ENCODE measurements at regions not wholly inside any gene's neighbourhood (a gene's known extent, or its start where the extent isn't known, plus 50 kb on each side); places are given as distances from the start of the nearest gene placed in this dataset.

GRCh38 chr10:3980144-3980543 is 195.1 kb upstream of the KLF6 start:
- no peak for DNase-seq (ENCODE audit: insufficient read length)
- no peak for FAIRE-seq
- TF ChIP-seq POLR2AphosphoS5 (IDR thresholded peaks at IDR 0.05; ENCODE audit: low read depth, low read length) (no peak), POLR2A (IDR thresholded peaks at IDR 0.05; ENCODE audit: low read depth, low read length) (no peak), TAF1 (IDR thresholded peaks at IDR 0.05; ENCODE audit: borderline replicate concordance, low read depth, low read length) (no peak)

- DNase-seq (ENCODE audit: insufficient read length): no peak
- TF ChIP-seq POLR2A (IDR thresholded peaks at IDR 0.05; ENCODE audit: low read depth, low read length) (no peak), POLR2AphosphoS5 (IDR thresholded peaks at IDR 0.05; ENCODE audit: low read depth, low read length) (no peak), TAF1 (IDR thresholded peaks at IDR 0.05; ENCODE audit: borderline replicate concordance, low read depth, low read length) (no peak)
- no peak for FAIRE-seq
These were observed 193.8 kb upstream of the KLF6 start for GRCh38 chr10:3978761-3979160.

GRCh38 chr10:3978174-3978573 is 193.2 kb upstream of the KLF6 start:
- DNase-seq (ENCODE audit: insufficient read length): no peak
- FAIRE-seq: no peak
- TF ChIP-seq POLR2AphosphoS5 (IDR thresholded peaks at IDR 0.05; ENCODE audit: low read depth, low read length): no peak
- no peak for TF ChIP-seq TAF1 (IDR thresholded peaks at IDR 0.05; ENCODE audit: borderline replicate concordance, low read depth, low read length)
- TF ChIP-seq POLR2A (IDR thresholded peaks at IDR 0.05; ENCODE audit: low read depth, low read length): no peak

DNA sequence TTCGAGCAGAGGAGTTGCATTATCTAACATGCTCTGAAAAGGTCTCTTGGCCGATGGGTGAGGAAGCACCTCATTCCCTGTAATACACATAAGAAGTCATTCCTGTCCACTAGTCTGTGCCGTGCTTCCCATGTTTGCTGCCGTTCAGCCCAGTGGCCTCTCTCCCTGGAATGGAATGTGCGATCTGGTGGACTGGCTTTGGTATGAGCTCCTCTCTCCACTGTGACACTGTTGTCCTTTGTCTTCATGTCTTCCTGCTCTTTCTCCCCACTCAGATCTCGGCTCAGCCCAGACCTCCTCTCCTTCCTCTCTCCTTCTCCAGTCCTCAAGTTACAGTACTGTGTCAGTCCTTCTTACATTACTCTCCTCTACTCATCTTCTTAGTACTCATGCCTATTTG is 192.8 kb upstream of the KLF6 start:
- TF ChIP-seq TAF1 (IDR thresholded peaks at IDR 0.05; ENCODE audit: borderline replicate concordance, low read depth, low read length) (no peak), POLR2A (IDR thresholded peaks at IDR 0.05; ENCODE audit: low read depth, low read length) (no peak), POLR2AphosphoS5 (IDR thresholded peaks at IDR 0.05; ENCODE audit: low read depth, low read length) (no peak)
- DNase-seq (ENCODE audit: insufficient read length) (no peak), FAIRE-seq (no peak)

GRCh38 chr10:3976718-3977117 is 191.7 kb upstream of the KLF6 start:
- DNase-seq (ENCODE audit: insufficient read length): no peak
- no peak for FAIRE-seq
- no peak for TF ChIP-seq TAF1 (IDR thresholded peaks at IDR 0.05; ENCODE audit: borderline replicate concordance, low read depth, low read length)
- no peak for TF ChIP-seq POLR2A (IDR thresholded peaks at IDR 0.05; ENCODE audit: low read depth, low read length)
- no peak for TF ChIP-seq POLR2AphosphoS5 (IDR thresholded peaks at IDR 0.05; ENCODE audit: low read depth, low read length)

GRCh38 chr10:3976171-3976570 is 191.2 kb upstream of the KLF6 start:
- TF ChIP-seq POLR2AphosphoS5 (IDR thresholded peaks at IDR 0.05; ENCODE audit: low read depth, low read length) (no peak), POLR2A (IDR thresholded peaks at IDR 0.05; ENCODE audit: low read depth, low read length) (no peak), TAF1 (IDR thresholded peaks at IDR 0.05; ENCODE audit: borderline replicate concordance, low read depth, low read length) (no peak)
- no peak for DNase-seq (ENCODE audit: insufficient read length)
- no peak for FAIRE-seq

DNA sequence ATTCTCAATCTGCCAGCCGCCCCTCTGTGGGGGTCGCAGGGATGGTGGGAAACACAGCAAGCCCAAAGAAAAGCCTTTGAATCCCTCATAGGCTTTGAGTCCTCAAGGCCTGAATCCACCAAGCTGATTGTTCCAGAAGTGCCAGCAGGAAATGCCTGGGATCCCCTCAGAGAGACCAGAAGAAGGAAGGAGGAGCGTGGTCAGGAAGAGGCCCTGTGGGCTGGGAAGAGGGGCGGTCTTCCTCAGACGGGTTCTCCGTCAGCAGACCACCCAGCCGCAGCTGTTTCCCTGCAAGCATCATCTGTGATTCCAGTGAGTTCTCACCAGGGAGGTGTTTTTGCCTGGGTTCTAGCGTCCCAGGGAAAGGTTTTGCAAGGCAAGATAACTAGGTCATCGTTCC is 190.0 kb upstream of the KLF6 start:
- TF ChIP-seq POLR2AphosphoS5 (IDR thresholded peaks at IDR 0.05; ENCODE audit: low read depth, low read length) (no peak), TAF1 (IDR thresholded peaks at IDR 0.05; ENCODE audit: borderline replicate concordance, low read depth, low read length) (no peak), POLR2A (IDR thresholded peaks at IDR 0.05; ENCODE audit: low read depth, low read length) (no peak)

DNA sequence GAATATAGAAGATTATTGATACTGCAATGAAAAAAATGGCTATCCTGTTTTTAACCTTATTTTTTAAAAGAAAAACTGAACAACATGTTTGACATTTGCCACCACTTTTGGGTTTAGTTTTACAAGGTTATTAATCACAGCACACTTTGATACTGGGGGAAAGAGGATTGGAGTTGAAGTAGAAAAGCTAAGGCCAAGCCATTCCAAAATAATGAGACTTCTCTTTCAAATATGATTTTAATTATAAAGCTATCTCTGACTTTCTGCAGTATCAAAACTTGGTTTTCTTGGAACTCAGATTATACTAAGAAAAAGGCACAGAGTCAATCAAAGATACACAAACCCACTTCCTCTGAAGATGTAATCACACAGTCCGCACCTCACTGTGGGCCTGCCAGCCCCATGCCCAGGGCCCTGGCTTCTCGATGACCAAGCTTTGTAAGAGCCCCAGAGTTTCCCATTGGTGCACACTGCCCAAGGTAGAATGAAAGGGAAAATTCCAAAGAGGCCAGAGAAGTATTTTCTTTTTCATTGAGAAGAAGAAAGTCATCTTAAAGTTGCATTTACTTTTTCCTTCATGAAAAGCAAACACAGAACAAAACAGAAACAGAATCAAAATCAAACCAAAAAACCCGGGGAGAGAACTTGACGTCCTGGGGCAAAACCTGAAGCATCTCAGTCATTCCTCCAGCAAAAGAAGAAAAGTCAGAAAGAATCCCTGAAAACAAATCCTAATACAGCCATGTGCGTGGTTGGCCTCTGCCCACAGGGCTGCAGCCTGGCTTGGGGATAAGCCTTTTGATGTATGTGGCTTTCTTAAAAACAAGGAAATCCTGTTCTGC is 187.7 kb upstream of the KLF6 start:
- DNase-seq (ENCODE audit: insufficient read length): no peak
- TF ChIP-seq POLR2A (IDR thresholded peaks at IDR 0.05; ENCODE audit: low read depth, low read length) (no peak), POLR2AphosphoS5 (IDR thresholded peaks at IDR 0.05; ENCODE audit: low read depth, low read length) (no peak), TAF1 (IDR thresholded peaks at IDR 0.05; ENCODE audit: borderline replicate concordance, low read depth, low read length) (no peak)
- no peak for FAIRE-seq

More for the DNA sequence above, 190.0 kb upstream of the KLF6 start:
- DNase-seq (ENCODE audit: insufficient read length) (no peak), FAIRE-seq (no peak)

DNA sequence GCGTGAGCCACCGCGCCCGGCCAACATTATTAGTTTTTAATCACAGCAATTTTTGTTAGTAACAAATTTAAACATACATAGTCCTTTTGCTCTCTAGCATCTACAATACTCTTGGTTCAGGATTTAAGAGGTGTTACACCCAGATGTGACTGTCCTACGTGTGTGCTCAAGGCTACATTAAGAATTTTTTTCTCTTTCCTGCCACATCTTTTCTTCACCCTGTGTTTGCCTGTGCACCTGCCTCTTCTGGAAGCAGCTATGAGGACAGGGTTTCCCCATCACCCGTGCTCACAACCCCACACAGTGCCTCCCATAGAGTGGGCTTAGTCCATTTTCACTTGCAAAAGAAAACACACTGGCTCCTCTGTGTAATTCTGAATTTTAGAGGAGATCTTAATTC is 186.7 kb upstream of the KLF6 start:
- no peak for FAIRE-seq

DNA sequence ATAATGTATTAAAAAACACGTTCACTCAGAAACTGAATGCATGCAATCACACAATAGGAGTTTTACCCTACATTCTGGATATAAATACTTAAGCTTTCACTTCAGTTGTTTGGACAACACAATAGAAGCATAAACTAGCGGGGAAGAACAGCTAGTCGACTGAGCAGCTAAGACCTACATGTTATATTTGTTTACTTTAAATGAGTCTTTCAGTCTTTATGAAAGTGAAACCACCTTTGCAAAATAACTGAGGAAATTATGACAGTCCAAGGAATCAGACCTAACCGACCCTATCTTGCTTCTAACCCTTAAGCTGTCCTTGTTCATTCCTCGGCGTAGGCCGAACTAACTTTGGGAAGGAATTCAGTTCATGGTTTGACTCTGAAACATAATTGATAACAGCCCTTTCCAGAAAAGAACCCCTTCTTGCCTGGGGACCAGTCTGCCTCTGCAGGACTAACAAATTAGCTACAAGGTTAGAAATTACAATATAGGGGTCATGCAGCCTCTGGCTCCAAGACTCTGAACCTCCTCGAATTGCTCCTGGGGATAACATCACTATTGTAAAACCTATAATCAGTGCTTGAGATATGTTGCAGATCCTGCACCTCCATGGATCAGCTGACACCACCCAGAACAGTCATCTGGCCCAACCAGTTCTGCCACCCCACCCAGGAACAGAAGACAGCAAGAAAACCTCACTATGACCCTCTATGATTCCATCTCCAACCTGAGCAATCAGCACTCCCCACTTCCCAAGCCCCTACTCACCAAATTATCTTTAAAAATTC is 185.1 kb upstream of the KLF6 start:
- TF ChIP-seq POLR2AphosphoS5 (IDR thresholded peaks at IDR 0.05; ENCODE audit: low read depth, low read length) (no peak), POLR2A (IDR thresholded peaks at IDR 0.05; ENCODE audit: low read depth, low read length) (no peak), TAF1 (IDR thresholded peaks at IDR 0.05; ENCODE audit: borderline replicate concordance, low read depth, low read length) (no peak)

More for the DNA sequence above, 186.7 kb upstream of the KLF6 start:
- no peak for DNase-seq (ENCODE audit: insufficient read length)
- no peak for TF ChIP-seq POLR2AphosphoS5 (IDR thresholded peaks at IDR 0.05; ENCODE audit: low read depth, low read length)
- TF ChIP-seq TAF1 (IDR thresholded peaks at IDR 0.05; ENCODE audit: borderline replicate concordance, low read depth, low read length): no peak
- no peak for TF ChIP-seq POLR2A (IDR thresholded peaks at IDR 0.05; ENCODE audit: low read depth, low read length)

GRCh38 chr10:3968727-3969126 is 183.7 kb upstream of the KLF6 start:
- no peak for FAIRE-seq
- TF ChIP-seq POLR2AphosphoS5 (IDR thresholded peaks at IDR 0.05; ENCODE audit: low read depth, low read length) (no peak), TAF1 (IDR thresholded peaks at IDR 0.05; ENCODE audit: borderline replicate concordance, low read depth, low read length) (no peak), POLR2A (IDR thresholded peaks at IDR 0.05; ENCODE audit: low read depth, low read length) (no peak)

More for the DNA sequence above, 185.1 kb upstream of the KLF6 start:
- DNase-seq (ENCODE audit: insufficient read length) (no peak), FAIRE-seq (no peak)

More at GRCh38 chr10:3968727-3969126, 183.7 kb upstream of the KLF6 start:
- DNase-seq (ENCODE audit: insufficient read length): no peak

All from GM12892 (cell line).